ENCODE measurements at regions not wholly inside any gene's neighbourhood (a gene's known extent, or its start where the extent isn't known, plus 50 kb on each side); places are given as distances from the start of the nearest gene placed in this dataset.
"Not testable (repeated sequence)": the region's sequence is repeated elsewhere in the genome, so short reads cannot be mapped to it uniquely, and the experiment has no call there.

GRCh38 chr1:121525355-121525754, 340.6 kb downstream of the SRGAP2C start:
- H3K4me3 ChIP-seq = no peak overlapping the region
- H3K4me1 ChIP-seq = no peaks in the 10 kb centered on the region
- no peaks in the 10 kb centered on the region for H3K9me3 ChIP-seq
- peaks cover 1% of the 10 kb centered on the region for H3K27me3 ChIP-seq
- intact Hi-C loops (cut with DNase I) = no loop called here
- no peak for DNase-seq
- H3K36me3 ChIP-seq = no peaks in the 10 kb centered on the region
- TF ChIP-seq, protein P1, sequence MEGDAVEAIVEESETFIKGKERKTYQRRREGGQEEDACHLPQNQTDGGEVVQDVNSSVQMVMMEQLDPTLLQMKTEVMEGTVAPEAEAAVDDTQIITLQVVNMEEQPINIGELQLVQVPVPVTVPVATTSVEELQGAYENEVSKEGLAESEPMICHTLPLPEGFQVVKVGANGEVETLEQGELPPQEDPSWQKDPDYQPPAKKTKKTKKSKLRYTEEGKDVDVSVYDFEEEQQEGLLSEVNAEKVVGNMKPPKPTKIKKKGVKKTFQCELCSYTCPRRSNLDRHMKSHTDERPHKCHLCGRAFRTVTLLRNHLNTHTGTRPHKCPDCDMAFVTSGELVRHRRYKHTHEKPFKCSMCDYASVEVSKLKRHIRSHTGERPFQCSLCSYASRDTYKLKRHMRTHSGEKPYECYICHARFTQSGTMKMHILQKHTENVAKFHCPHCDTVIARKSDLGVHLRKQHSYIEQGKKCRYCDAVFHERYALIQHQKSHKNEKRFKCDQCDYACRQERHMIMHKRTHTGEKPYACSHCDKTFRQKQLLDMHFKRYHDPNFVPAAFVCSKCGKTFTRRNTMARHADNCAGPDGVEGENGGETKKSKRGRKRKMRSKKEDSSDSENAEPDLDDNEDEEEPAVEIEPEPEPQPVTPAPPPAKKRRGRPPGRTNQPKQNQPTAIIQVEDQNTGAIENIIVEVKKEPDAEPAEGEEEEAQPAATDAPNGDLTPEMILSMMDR (IDR thresholded peaks at IDR 0.05) = no peak
- no peak for ATAC-seq
- no peak overlapping the region for H3K27ac ChIP-seq

DNA sequence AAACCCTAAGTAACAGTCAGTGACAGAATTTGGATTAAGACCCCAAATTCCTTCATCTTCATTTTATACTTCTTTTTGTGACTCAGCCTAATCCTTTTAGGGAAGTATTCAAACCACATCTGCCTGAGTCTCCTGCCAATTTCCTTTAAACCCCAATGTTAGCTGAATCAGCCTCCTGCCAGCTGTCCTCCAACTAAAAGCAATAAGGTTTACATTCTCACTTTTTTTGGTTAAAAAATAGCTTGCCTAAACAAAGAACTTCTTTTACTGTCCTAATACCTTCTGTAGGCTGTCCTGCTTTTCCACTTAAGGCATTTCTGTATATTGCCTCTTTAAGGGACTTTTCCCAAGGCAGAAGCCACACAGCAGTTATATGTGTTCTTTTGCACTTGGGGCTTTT, 344.2 kb downstream of the SRGAP2C start:
- H3K9me3 ChIP-seq; ATAC-seq; H3K27ac ChIP-seq; intact Hi-C loops (cut with DNase I); DNase-seq; H3K4me3 ChIP-seq; H3K27me3 ChIP-seq; H3K4me1 ChIP-seq; H3K36me3 ChIP-seq: not testable (repeated sequence)

GRCh38 chr1:121530026-121530425, 345.3 kb downstream of the SRGAP2C start:
- ATAC-seq; DNase-seq; H3K9me3 ChIP-seq; H3K4me3 ChIP-seq; H3K27ac ChIP-seq; H3K27me3 ChIP-seq; H3K4me1 ChIP-seq; H3K36me3 ChIP-seq; intact Hi-C loops (cut with DNase I): not testable (repeated sequence)

- ATAC-seq; H3K9me3 ChIP-seq; H3K4me1 ChIP-seq; H3K27me3 ChIP-seq; intact Hi-C loops (cut with DNase I); H3K36me3 ChIP-seq; DNase-seq; H3K4me3 ChIP-seq; H3K27ac ChIP-seq: not testable (repeated sequence)
These were observed 347.0 kb downstream of the SRGAP2C start for GRCh38 chr1:121531747-121532146.

DNA sequence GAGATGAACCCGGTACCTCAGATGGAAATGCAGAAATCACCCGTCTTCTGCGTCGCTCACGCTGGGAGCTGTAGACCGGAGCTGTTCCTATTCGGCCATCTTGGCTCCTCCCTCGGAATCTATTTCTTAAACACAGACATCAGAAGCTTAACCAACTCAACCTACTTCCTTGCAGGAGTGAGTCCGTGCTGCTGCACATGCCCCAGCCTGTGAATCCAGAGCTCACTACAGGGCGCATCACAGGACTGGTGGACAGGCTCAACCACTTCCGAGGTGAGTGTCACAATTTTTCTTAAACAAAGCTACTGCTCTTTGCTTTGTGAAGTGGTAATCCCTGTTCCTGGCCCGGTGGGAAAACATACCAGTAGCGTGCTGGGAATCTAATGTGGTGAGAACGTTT, 353.4 kb downstream of the SRGAP2C start:
- DNase-seq; H3K4me1 ChIP-seq; H3K36me3 ChIP-seq; H3K27ac ChIP-seq; ATAC-seq; H3K9me3 ChIP-seq; H3K4me3 ChIP-seq; intact Hi-C loops (cut with DNase I); H3K27me3 ChIP-seq: not testable (repeated sequence)

DNA sequence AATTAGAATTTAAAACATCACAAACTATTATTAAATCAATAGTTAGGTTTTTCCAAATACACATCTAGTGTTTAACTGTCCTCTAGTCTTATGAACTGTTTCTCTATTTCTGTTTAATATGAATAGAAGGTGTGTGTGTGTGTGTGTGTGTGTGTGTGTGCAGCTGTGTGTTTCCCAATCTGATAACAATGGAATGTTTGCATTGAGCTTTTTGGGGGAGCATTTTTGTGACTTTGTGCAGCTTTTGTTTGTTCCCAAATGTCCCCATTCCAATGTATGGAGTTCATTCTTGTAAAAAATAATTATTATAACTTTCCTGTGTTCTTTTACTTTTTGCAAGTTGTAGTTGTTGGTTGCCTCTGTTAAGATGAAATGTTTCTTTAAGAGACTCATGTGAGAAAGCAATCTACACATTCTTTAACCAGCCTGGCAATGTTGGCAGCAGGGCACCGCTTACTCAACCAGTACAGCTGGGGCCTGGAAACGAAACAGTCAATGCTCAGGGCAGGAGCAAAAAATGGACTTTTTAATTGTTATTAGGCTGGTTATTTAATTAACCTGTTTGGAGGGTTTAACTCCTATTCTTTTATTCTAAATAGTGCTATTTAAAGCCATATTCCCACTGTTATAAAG, 354.3 kb downstream of the SRGAP2C start:
- Histone ChIP-seq H3K27me3 (no peaks in the 10 kb centered on the region), H3K9me3 (no peaks in the 10 kb centered on the region), H3K4me1 (no peaks in the 10 kb centered on the region), H3K36me3 (no peaks in the 10 kb centered on the region), H3K27ac (no peak overlapping the region), H3K4me3 (no peak overlapping the region)
- TF ChIP-seq, protein P1 (IDR thresholded peaks at IDR 0.05) = no peak
- intact Hi-C loops (cut with DNase I) = no loop called here
- ATAC-seq (no peak), DNase-seq (no peak)

- intact Hi-C loops (cut with DNase I); H3K27ac ChIP-seq; ATAC-seq; H3K4me3 ChIP-seq; H3K4me1 ChIP-seq; H3K9me3 ChIP-seq; H3K36me3 ChIP-seq; H3K27me3 ChIP-seq; DNase-seq: not testable (repeated sequence)
These were observed 359.2 kb downstream of the SRGAP2C start for GRCh38 chr1:121543988-121544387.

GRCh38 chr1:121544500-121544899, 359.7 kb downstream of the SRGAP2C start:
- TF ChIP-seq, protein P1 (IDR thresholded peaks at IDR 0.05) = no peak
- Histone ChIP-seq H3K27ac (no peak overlapping the region), H3K9me3 (no peaks in the 10 kb centered on the region), H3K4me3 (no peak overlapping the region), H3K4me1 (no peaks in the 10 kb centered on the region), H3K36me3 (no peaks in the 10 kb centered on the region), H3K27me3 (no peaks in the 10 kb centered on the region)
- ATAC-seq (no peak), DNase-seq (no peak)
- intact Hi-C loops (cut with DNase I) = no loop called here

DNA sequence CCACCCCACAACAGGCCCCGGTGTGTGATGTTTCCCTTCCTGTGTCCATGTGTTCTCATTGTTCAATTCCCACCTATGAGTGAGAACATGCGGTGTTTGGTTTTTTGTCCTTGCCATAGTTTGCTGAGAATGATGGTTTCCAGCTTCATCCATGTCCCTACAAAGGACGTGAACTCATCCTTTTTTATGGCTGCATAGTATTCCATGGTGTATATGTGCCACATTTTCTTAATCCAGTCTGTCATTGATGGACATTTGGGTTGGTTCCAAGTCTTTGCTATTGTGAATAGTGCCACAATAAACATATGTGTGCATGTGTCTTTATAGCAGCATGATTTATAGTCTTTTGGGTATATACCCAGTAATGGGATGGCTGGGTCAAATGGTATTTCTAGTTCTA, 361.1 kb downstream of the SRGAP2C start:
- DNase-seq; ATAC-seq; H3K27me3 ChIP-seq; H3K4me1 ChIP-seq; H3K27ac ChIP-seq; H3K9me3 ChIP-seq; H3K36me3 ChIP-seq; H3K4me3 ChIP-seq; intact Hi-C loops (cut with DNase I): not testable (repeated sequence)

All from upper lobe of right lung (tissue), 1 donor.